Endothelial cell of umbilical vein (primary cell): ENCODE measurements at regions not wholly inside any gene's neighbourhood (a gene's known extent, or its start where the extent isn't known, plus 50 kb on each side); places are given as distances from the start of the nearest gene placed in this dataset.

Source experiments
- BruUV-seq: library from RNA; stranded (reverse); fragments of 400-500 nt; replicated peaks from 2 replicates; lab custom pipeline; 2021; lab: Mats Ljungman, UMichigan
- CTCF ChIA-PET: fragments of 300-600, 350-600 bp; sonication (Branson Sonifier 250); formaldehyde crosslinking; loops from one replicate; lab custom pipeline; 2021; ENCODE audit warnings: antibody characterized with exemption, inconsistent platforms; lab: Charles Lee
- POLR2A ChIA-PET: fragments of 300-600, 350-600 bp; sonication (Branson Sonifier 250); formaldehyde crosslinking; loops from one replicate; lab custom pipeline; 2021; ENCODE audit warnings: antibody characterized with exemption, inconsistent platforms; lab: Charles Lee
- DNase-seq: peaks from one replicate; pipeline ENCODE4 v3.0.0-alpha.2; 2011; ENCODE audit warnings: low read depth, low spot score
- FAIRE-seq: peaks from 2 replicates; lab custom pipeline; 2011; peaks lifted over from hg19 to GRCh38; lab: Jason Lieb, UNC
- H2AFZ ChIP-seq: 2 replicates; pipeline ENCODE4 v1.6.0; 2012; ENCODE audit warnings: low read depth, low read length, control low read depth, inconsistent platforms
- H3K27ac ChIP-seq: 2 replicates; pipeline ENCODE4 v1.5.1; 2011; ENCODE audit warnings: low read depth, mild to moderate bottlenecking, control low read depth, low read length, moderate library complexity; ENCODE audit not compliant: insufficient read depth
- H3K27me3 ChIP-seq, 2 experiments: 2 replicates each; pipeline versions ENCODE4 v1.6.0 to v1.6.1; 2011; ENCODE audit warnings: low read length in 2 of 2, mixed read lengths in 1 of 2; ENCODE audit not compliant: control insufficient read depth in 2 of 2, insufficient read depth in 2 of 2
- H3K36me3 ChIP-seq, 2 experiments: 2 replicates in 1 of 2; 3 replicates in 1 of 2; pipeline ENCODE4 v1.5.1; 2011; ENCODE audit warnings: low read length in 2 of 2, mild to moderate bottlenecking in 1 of 2, moderate library complexity in 1 of 2; ENCODE audit not compliant: control insufficient read depth in 2 of 2, insufficient read depth in 2 of 2; ENCODE audit errors: extremely low read depth in 1 of 2
- H3K4me1 ChIP-seq: 3 replicates; pipeline ENCODE4 v1.5.1; 2011; ENCODE audit warnings: mild to moderate bottlenecking, low read length; ENCODE audit not compliant: control insufficient read depth, insufficient read depth; ENCODE audit errors: extremely low read depth
- H3K4me2 ChIP-seq: 2 replicates; pipeline ENCODE4 v1.6.1; 2011; ENCODE audit warnings: low read length, control low read depth, mixed read lengths; ENCODE audit not compliant: insufficient read depth
- H3K4me3 ChIP-seq, 3 experiments: fragments of 200-600 bp in 1 of 3; sonication (generic), shearing (Covaris generic) in 1 of 3; replicated peaks in 1 of 3; 2 replicates each; pipeline ENCODE4 v1.5.1; 2011 to 2016; ENCODE audit warnings: control low read depth in 3 of 3, low read length in 3 of 3, mild to moderate bottlenecking in 2 of 3, inconsistent platforms in 1 of 3, low read depth in 1 of 3, moderate library complexity in 1 of 3; ENCODE audit not compliant: insufficient read depth in 1 of 3
- H3K79me2 ChIP-seq: 2 replicates; pipeline ENCODE4 v1.6.0; 2012; ENCODE audit warnings: low read length, inconsistent platforms; ENCODE audit not compliant: control insufficient read depth, insufficient read depth
- H3K9ac ChIP-seq: replicated peaks from 2 replicates; pipeline ENCODE3; 2011; ENCODE audit warnings: low read length, control low read depth; ENCODE audit not compliant: insufficient read depth; ENCODE audit errors: extremely low read depth
- H3K9me1 ChIP-seq: replicated peaks from 3 replicates; pipeline ENCODE4 v1.6.0; 2011; ENCODE audit warnings: mild to moderate bottlenecking, low read length; ENCODE audit not compliant: control insufficient read depth, insufficient read depth; ENCODE audit errors: extremely low read depth
- H3K9me3 ChIP-seq: replicated peaks from 2 replicates; pipeline ENCODE4 v1.5.1; 2012; ENCODE audit warnings: low read length, inconsistent platforms; ENCODE audit not compliant: control insufficient read depth, insufficient read depth
- H4K20me1 ChIP-seq: replicated peaks from 2 replicates; pipeline ENCODE3; 2011; ENCODE audit warnings: mild to moderate bottlenecking, low read length; ENCODE audit not compliant: control insufficient read depth, insufficient read depth; ENCODE audit errors: extremely low read depth
- EZH2 ChIP-seq: IDR thresholded peaks from 2 replicates; pipeline ENCODE4 v1.6.1; 2012; ENCODE audit warnings: borderline replicate concordance, low read depth, mild to moderate bottlenecking, moderate library complexity, low read length, inconsistent platforms; ENCODE audit not compliant: severe bottlenecking
- FOS ChIP-seq: IDR thresholded peaks from 2 replicates; pipeline ENCODE4 v1.6.1; 2011; ENCODE audit warnings: mild to moderate bottlenecking, low read length, moderate library complexity, borderline replicate concordance; ENCODE audit not compliant: insufficient read depth
- GATA2 ChIP-seq: IDR thresholded peaks from 2 replicates; pipeline ENCODE4 v1.7.0; 2011; ENCODE audit warnings: low read depth, mild to moderate bottlenecking, moderate library complexity, mixed read lengths, low read length; ENCODE audit not compliant: insufficient read length, insufficient read depth
- JUN ChIP-seq: IDR thresholded peaks from 2 replicates; pipeline ENCODE4 v1.6.1; 2011; ENCODE audit warnings: borderline replicate concordance, low read depth; ENCODE audit not compliant: insufficient read length, insufficient read depth
- MYC ChIP-seq: IDR thresholded peaks from one replicate; pipeline ENCODE4 v1.6.1; 2011; ENCODE audit warnings: mild to moderate bottlenecking, low read depth, low read length
- POLR2A ChIP-seq: IDR thresholded peaks from 2 replicates; pipeline ENCODE4 v1.6.1; 2012; ENCODE audit warnings: low read depth, mild to moderate bottlenecking, control low read depth, low read length
- POLR2AphosphoS5 ChIP-seq: IDR thresholded peaks from 2 replicates; pipeline ENCODE4 v1.6.1; 2012; ENCODE audit warnings: low read depth, mild to moderate bottlenecking, control low read depth, low read length, moderate library complexity; ENCODE audit not compliant: insufficient read depth
- dilution Hi-C: fragments of 300-500 bp; cut with MboI; formaldehyde crosslinking; loops from one replicate; pipeline ENCODE4 v1.15.0; 2019; ENCODE audit warnings: low sequenced_read_pairs; ENCODE audit not compliant: extremely low pct_ligation_motif_present
- intact Hi-C: fragments of 100-400 bp; cut with micrococcal nuclease; formaldehyde crosslinking; loops from one replicate; pipeline ENCODE4 v1.10.0; 2022
- TF ChIP-seq, protein P1 (sequence below): IDR thresholded peaks from 2 replicates; pipeline ENCODE4 v1.6.1; 2011; ENCODE audit not compliant: insufficient read depth, insufficient read length
- TF ChIP-seq, protein P2 (sequence below), 2 donors: IDR thresholded peaks; 1 replicate in 1 of 2; 2 replicates in 1 of 2; pipeline ENCODE4 v1.5.1; 2011; ENCODE audit warnings: low read length in 2 of 2, mild to moderate bottlenecking in 2 of 2, moderate library complexity in 2 of 2, control low read depth in 1 of 2, inconsistent platforms in 1 of 2, low read depth in 1 of 2; ENCODE audit not compliant: insufficient read depth in 1 of 2; ENCODE audit errors: extremely low read depth in 1 of 2

DNA sequence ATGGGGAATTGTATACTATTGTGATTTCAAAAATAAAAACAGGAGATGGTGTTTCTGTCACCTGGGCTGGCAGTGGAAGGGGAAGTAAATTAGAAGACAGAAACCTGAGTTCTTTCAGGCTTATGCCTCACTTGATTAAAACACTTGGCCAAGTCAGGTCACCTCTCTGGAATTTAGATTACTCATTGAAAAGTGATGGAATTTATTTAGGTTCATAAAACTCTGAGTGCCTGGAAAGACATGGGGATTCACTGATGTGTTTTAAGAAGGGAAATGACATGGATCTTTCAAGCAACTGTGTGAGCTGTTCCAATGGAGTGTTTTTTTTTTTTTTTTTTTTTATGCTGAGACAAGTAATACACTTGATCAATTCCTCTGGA, 400.1 kb downstream of the TMEM135 start:
- Histone ChIP-seq H3K4me1 (no peaks in the 10 kb centered on the region), H3K9me1 (no peaks in the 10 kb centered on the region), H3K79me2 (no peaks in the 10 kb centered on the region), H3K27ac (no peak overlapping the region), H2AFZ (no peak overlapping the region), H3K36me3 (no peaks in the 10 kb centered on the region), H3K9ac (no peak overlapping the region), H3K27me3 (peaks cover 3 to 4% of the 10 kb centered on the region in 2 experiments), H3K4me3 (no peak overlapping the region), H3K4me2 (no peak overlapping the region), H3K9me3 (no peaks in the 10 kb centered on the region), H4K20me1 (no peaks in the 10 kb centered on the region)
- no TSS peak for BruUV-seq
- intact Hi-C loops (no loop called here), dilution Hi-C loops (no loop called here)
- POLR2A ChIA-PET, result no interaction called here
- no peak for DNase-seq
- CTCF ChIA-PET, result interaction anchor here (3.7 kb wide), 1 partner anchor 17 kb away, joined by 12 read pairs; no protein-coding TSS in a partner anchor
- FAIRE-seq, result no peak
- TF ChIP-seq, protein P1, sequence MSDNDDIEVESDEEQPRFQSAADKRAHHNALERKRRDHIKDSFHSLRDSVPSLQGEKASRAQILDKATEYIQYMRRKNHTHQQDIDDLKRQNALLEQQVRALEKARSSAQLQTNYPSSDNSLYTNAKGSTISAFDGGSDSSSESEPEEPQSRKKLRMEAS, result no peak
- TF ChIP-seq, protein P2, sequence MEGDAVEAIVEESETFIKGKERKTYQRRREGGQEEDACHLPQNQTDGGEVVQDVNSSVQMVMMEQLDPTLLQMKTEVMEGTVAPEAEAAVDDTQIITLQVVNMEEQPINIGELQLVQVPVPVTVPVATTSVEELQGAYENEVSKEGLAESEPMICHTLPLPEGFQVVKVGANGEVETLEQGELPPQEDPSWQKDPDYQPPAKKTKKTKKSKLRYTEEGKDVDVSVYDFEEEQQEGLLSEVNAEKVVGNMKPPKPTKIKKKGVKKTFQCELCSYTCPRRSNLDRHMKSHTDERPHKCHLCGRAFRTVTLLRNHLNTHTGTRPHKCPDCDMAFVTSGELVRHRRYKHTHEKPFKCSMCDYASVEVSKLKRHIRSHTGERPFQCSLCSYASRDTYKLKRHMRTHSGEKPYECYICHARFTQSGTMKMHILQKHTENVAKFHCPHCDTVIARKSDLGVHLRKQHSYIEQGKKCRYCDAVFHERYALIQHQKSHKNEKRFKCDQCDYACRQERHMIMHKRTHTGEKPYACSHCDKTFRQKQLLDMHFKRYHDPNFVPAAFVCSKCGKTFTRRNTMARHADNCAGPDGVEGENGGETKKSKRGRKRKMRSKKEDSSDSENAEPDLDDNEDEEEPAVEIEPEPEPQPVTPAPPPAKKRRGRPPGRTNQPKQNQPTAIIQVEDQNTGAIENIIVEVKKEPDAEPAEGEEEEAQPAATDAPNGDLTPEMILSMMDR (IDR thresholded peaks at IDR 0.05; ENCODE audit: extremely low read depth in 1 of 2, insufficient read depth in 1 of 2, low read depth in 1 of 2, low read length in 2 of 2), result no peak
- no peak for TF ChIP-seq EZH2
- no peak for TF ChIP-seq GATA2
- no peak for TF ChIP-seq MYC
- no peak for TF ChIP-seq FOS
- TF ChIP-seq POLR2AphosphoS5, result no peak
- TF ChIP-seq JUN, result no peak
- no peak for TF ChIP-seq POLR2A
